ENCODE measurements at regions not wholly inside any gene's neighbourhood (a gene's known extent, or its start where the extent isn't known, plus 50 kb on each side); places are given as distances from the start of the nearest gene placed in this dataset.
"Not testable (repeated sequence)": the region's sequence is repeated elsewhere in the genome, so short reads cannot be mapped to it uniquely, and the experiment has no call there.

GRCh38 chr18:64810354-64810753, 661.5 kb upstream of the LINC00305 start:
- no peak for DNase-seq (ENCODE audit: extremely low read depth in 1 of 11, low read depth in 9 of 11, low spot score in 4 of 11)

GRCh38 chr18:64809801-64810200, 660.9 kb upstream of the LINC00305 start:
- DNase-seq (ENCODE audit: extremely low read depth in 1 of 11, low read depth in 9 of 11, low spot score in 4 of 11), result no peak

- no peak for DNase-seq (ENCODE audit: extremely low read depth in 1 of 11, low read depth in 9 of 11, low spot score in 4 of 11)
Measured at GRCh38 chr18:64807560-64807959, 658.7 kb upstream of the LINC00305 start.

DNA sequence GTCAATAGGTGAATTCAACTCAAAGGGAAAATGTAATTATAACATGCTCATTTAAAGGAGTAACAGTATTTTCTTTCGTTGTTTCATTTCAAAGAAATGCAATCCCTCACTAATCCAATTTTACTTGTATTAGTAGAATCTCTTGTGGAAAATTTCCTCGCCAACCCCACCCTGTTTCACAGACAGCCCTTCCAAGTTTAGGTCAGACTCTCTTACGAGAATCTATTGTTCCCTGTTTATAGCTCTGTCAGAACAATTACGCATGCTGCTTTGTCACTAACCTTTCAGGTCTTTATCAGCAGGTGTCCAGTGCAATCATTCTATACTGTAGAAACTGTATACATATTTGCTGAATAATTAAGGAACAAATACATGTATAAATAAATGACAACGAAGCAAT, 657.8 kb upstream of the LINC00305 start:
- DNase-seq (ENCODE audit: extremely low read depth in 1 of 11, low read depth in 9 of 11, low spot score in 4 of 11), result no peak

DNA sequence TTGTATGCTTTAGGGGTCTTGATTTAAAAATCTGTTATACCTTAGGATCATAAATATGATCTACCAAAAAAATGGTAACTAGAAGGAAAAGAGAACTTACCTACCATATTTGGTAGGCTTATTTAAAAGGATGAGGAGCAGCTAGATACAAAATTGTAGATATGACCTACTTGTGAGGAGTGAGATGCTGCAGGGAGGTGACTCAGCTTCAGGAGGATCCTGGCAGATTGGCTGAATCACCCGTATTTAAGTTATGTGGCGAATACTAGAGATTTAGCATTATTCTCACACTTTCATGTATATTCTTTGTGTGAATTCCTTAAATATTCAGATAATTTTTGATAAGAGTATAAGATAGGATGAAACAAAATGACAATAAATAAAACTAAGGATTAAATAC, 657.3 kb upstream of the LINC00305 start:
- no peak for DNase-seq (ENCODE audit: extremely low read depth in 1 of 11, low read depth in 9 of 11, low spot score in 4 of 11)

GRCh38 chr18:64803471-64803870, 654.6 kb upstream of the LINC00305 start:
- DNase-seq (ENCODE audit: extremely low read depth in 1 of 11, low read depth in 9 of 11, low spot score in 4 of 11), result no peak

DNA sequence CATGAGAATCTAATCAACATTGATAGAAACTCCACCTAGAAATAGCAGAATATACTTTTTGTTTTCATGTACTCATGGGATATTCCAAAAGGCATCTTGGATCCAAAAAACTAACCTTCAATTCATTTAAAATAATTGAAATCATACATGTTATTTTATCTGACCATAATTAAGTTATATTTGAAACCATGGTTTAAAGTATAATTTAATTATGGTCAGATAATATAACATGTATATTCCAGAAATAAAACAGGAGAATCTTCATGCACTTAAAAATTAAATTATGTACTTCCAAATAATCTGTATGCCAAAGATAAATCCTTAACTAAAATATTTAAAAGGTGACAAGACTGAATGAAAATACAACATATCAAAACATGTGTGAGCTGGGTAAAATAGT, 651.3 kb upstream of the LINC00305 start:
- no peak for DNase-seq (ENCODE audit: extremely low read depth in 1 of 11, low read depth in 9 of 11, low spot score in 4 of 11)

DNA sequence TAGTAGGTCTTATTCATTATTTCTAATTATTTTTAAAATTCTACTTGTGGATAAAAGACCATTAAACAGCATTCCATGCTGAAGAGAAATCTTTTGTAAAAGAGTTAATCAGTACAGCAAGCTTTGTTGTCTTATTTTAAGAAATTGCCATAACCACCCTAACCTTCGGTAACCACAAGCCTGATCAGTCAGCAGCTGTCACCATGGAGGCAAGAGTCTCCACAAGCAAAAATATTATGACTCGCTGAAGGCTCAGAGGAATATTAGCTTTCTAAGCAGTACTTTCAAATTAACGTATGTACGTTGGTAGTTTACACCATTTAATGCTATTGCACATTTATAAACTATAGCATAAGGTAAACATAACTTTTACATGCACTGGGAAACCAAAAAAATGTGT, 650.5 kb upstream of the LINC00305 start:
- DNase-seq (ENCODE audit: extremely low read depth in 1 of 11, low read depth in 9 of 11, low spot score in 4 of 11), result no peak

DNA sequence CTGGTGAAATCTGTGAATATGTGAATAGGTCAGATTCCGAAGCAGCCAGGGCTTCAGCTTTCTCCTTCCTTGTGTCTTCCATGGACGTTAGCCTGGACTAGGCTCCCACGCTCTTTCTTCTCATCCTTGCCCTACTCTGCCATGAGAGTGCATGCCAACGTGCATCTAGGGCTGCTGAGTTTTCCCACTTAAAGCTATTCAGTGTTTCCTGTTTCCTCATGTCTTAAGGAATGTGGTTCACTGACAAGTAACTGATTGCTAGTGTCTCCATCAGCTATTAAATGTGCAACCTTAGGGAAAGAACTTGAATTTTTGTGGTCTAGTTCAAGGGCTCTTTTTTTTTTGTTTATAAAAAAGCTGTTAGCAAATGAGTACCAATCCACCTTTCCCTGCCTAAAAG, 642.3 kb upstream of the LINC00305 start:
- DNase-seq (ENCODE audit: extremely low read depth in 1 of 11, low read depth in 9 of 11, low spot score in 4 of 11), result no peak

DNA sequence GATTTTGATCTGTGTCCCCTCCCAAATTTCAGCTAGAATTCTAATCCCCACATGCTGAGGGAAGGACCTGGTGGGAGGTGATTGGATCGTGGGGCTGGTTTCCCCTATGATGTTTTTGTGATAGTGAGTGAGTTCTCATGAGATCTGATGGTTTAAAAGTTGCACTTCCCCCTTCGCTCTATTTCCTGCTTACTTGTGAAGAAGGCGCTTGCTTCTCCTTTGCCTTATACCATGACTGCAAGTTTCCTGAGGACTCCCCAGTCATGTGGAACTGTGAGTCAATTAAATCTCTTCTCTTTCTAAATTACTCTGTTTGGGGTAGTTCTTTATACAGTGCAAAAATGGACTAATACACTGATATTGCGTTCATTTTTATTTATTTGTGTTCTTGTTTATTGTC, 636.8 kb upstream of the LINC00305 start:
- no peak for DNase-seq (ENCODE audit: extremely low read depth in 1 of 11, low read depth in 9 of 11, low spot score in 4 of 11)

- no peak for DNase-seq (ENCODE audit: extremely low read depth in 1 of 11, low read depth in 9 of 11, low spot score in 4 of 11)
Measured at GRCh38 chr18:64777556-64777955, 628.7 kb upstream of the LINC00305 start.

- no peak for DNase-seq (ENCODE audit: extremely low read depth in 1 of 11, low read depth in 9 of 11, low spot score in 4 of 11)
Measured at GRCh38 chr18:64765908-64766307, 617.0 kb upstream of the LINC00305 start.

DNA sequence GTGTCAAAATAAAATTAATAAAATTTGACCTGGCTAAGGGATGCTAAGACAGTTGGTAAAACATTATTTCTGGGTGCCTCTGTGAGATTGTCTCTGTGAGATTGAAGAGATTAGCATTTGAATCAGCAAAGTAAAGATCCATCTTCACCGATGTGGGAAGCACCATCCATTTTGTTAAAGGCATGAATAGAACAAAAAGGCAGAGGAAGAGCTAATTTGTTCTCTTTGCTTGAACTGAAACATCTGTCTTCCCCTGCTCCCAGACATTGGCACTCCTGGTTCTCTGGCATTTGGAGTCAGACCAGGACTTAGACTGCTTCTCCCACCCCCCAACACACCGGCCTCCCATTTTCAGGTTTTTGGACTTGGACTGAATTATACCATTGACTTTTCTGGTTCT, 603.8 kb upstream of the LINC00305 start:
- DNase-seq (ENCODE audit: extremely low read depth in 1 of 11, low read depth in 9 of 11, low spot score in 4 of 11), result no peak

GRCh38 chr18:64749884-64750283, 601.0 kb upstream of the LINC00305 start:
- no peak for DNase-seq (ENCODE audit: extremely low read depth in 1 of 11, low read depth in 9 of 11, low spot score in 4 of 11)

DNA sequence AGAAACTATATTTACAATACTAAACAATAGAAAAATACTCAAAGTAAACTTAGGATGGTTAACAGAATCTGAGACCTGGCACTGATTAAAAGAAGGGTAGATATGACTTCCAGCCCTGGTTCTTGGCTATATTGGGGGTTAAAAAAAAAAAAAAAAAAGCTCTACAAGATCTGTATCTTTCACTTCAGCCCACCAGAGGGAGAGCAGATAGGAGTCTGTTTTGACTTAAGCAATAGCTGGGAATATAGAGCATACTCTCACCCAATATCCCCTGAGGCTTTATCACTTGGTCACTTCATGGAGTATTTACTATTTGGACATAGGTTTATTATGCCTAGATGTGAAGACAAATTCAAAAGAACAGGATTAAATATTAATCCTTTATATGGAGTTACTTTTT, 598.9 kb upstream of the LINC00305 start:
- no peak for DNase-seq (ENCODE audit: extremely low read depth in 1 of 11, low read depth in 9 of 11, low spot score in 4 of 11)

DNA sequence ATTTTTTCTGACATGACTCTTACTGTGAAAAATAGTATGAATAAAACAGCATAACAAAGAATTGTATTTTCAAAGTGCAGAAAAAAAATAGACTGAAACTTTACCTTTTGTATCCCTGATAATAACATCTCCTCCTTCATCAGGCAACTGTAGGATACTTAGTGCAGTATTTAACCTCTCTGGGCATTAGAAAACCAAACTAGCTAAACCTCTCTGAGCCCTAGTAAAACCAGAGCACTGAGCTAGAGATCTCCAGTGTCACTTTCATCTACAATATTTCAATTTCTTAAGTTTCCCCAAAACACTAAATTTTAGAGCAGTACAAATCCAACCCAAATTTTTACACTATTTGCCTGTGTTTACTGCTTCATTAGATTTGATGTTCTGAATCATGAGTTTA, 594.0 kb upstream of the LINC00305 start:
- DNase-seq (ENCODE audit: extremely low read depth in 1 of 11, low read depth in 9 of 11, low spot score in 4 of 11), result no peak

- DNase-seq (ENCODE audit: extremely low read depth in 1 of 11, low read depth in 9 of 11, low spot score in 4 of 11), result no peak
Measured at GRCh38 chr18:64734063-64734462, 585.2 kb upstream of the LINC00305 start.

- not testable (repeated sequence) for DNase-seq (ENCODE audit: extremely low read depth in 1 of 11, low read depth in 9 of 11, low spot score in 4 of 11)
Measured at GRCh38 chr18:64725657-64726056, 576.8 kb upstream of the LINC00305 start.

DNA sequence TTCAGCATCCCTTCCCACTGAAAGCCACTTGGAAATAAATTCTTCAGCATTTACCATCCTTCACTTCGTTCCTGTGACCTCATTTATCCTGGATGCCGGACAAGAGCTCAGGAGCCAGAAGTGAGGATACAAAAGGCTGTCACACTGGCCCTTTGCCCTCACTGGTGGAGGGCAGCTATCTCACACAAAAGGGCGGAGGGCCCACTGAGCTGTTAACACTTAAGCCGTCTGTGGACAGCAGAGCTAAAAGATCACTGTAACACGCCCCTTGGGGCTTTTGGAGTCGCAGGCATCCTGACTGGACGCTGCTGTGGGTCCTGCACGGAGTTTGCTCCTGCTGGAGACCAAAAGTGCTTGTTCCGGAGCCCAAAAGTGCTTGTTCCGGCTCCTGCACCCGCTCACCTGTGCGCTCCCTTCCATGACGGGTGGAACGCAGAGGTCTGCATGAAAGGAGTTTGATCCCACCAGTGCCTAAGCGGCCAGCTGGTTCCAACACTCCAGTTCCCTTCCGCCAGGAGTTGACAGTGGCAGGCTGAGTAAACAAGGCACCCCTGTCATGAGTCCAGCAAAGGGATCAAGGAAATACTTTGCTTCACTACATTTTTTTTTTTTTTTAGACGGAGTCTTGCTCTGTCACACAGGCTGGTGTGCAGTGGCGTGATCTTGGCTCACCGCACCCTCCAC, 572.0 kb upstream of the LINC00305 start:
- no peak for DNase-seq (ENCODE audit: extremely low read depth in 1 of 11, low read depth in 9 of 11, low spot score in 4 of 11)

- DNase-seq (ENCODE audit: extremely low read depth in 1 of 11, low read depth in 9 of 11, low spot score in 4 of 11), result peak in 2 of 11 donors; percentile 3 to 11
Measured at GRCh38 chr18:64718808-64719207, 569.9 kb upstream of the LINC00305 start.

- DNase-seq (ENCODE audit: extremely low read depth in 1 of 11, low read depth in 9 of 11, low spot score in 4 of 11), result no peak
Measured at GRCh38 chr18:64717026-64717425, 568.1 kb upstream of the LINC00305 start.

DNA sequence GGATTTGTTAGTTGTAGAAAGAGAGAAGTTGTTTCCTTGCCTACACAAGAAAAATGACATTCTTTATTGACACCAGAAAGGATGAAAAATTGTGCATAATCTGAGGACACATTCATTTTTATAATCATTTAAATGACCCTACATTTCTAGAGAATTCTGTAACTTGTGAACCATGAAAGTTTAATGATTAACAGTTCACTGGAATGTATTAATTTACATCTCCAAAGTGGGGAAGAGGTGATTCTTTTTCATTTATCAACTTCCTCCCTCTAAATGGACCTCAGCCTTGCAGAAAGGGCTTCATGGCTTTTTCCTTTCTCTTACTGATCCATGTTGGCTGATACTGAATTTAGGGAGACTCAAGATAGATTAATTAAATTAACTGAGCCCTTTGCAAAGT, 565.2 kb upstream of the LINC00305 start:
- peak in 1 of 11 donors; percentile 9 for DNase-seq (ENCODE audit: extremely low read depth in 1 of 11, low read depth in 9 of 11, low spot score in 4 of 11)

Data from renal cortex interstitium (tissue), 11 donors.